ENCODE measurements at regions not wholly inside any gene's neighbourhood (a gene's known extent, or its start where the extent isn't known, plus 50 kb on each side); places are given as distances from the start of the nearest gene placed in this dataset.
"Not testable (repeated sequence)": the region's sequence is repeated elsewhere in the genome, so short reads cannot be mapped to it uniquely, and the experiment has no call there.

- no peak for DNase-seq (ENCODE audit: low read depth, low spot score)
- ChIA-PET POLR2A (interaction anchor here (0.7 to 1.1 kb wide), 2 partner anchors 12 to 16 kb away, joined by 3 read pairs; no protein-coding TSS in a partner anchor), CTCF (no interaction called here)
- TF ChIP-seq, protein P1, sequence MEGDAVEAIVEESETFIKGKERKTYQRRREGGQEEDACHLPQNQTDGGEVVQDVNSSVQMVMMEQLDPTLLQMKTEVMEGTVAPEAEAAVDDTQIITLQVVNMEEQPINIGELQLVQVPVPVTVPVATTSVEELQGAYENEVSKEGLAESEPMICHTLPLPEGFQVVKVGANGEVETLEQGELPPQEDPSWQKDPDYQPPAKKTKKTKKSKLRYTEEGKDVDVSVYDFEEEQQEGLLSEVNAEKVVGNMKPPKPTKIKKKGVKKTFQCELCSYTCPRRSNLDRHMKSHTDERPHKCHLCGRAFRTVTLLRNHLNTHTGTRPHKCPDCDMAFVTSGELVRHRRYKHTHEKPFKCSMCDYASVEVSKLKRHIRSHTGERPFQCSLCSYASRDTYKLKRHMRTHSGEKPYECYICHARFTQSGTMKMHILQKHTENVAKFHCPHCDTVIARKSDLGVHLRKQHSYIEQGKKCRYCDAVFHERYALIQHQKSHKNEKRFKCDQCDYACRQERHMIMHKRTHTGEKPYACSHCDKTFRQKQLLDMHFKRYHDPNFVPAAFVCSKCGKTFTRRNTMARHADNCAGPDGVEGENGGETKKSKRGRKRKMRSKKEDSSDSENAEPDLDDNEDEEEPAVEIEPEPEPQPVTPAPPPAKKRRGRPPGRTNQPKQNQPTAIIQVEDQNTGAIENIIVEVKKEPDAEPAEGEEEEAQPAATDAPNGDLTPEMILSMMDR (IDR thresholded peaks at IDR 0.05; ENCODE audit: insufficient read depth, low read length, missing control alignments), result no peak
- H3K4me3 ChIP-seq (ENCODE audit: low read depth, low read length), result no peak overlapping the region
Observed at GRCh38 chr17:64723781-64724180, 61.7 kb upstream of the SMURF2 start.

DNA sequence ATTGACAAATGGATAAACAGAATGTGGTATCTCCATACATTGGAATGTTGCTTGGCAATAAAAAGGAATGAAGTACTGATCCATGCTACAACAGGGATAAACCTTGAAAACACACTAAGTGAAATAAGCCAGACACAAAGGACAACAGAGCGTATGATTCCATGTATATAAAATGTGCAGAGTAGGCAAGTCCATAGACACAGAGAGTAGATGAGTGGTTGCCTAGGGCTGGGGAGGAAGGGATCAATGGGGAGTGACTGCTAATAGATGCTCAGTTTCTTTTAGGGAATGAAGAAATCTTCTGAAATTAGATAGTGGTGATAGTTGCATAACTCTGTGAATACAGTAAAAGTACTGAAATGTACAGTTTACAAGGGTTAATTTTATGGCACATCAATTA lies 59.4 kb upstream of the SMURF2 start:
- CTCF ChIA-PET; DNase-seq (ENCODE audit: low read depth, low spot score); POLR2A ChIA-PET; H3K4me3 ChIP-seq (ENCODE audit: low read depth, low read length): not testable (repeated sequence)

DNA sequence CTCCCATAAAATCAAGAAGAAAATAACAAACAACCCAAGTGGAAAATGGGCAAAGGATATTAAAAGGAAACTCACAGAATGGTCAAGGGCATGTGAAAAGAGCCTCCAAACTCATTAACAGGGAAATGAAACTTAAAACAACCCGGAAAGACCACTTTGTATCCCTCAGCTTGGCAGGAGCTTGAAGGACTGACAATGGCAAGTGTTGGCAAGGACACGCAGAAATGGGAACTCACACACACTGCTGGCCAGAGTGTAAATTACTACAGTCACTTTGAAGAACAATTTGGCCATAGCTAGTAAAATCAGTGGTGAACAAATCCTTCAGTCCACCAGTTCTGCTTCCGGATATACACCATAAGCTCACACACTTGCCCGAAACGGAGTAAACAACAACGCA lies 58.1 kb upstream of the SMURF2 start:
- POLR2A ChIA-PET; H3K4me3 ChIP-seq (ENCODE audit: low read depth, low read length); DNase-seq (ENCODE audit: low read depth, low spot score); CTCF ChIA-PET: not testable (repeated sequence)

DNA sequence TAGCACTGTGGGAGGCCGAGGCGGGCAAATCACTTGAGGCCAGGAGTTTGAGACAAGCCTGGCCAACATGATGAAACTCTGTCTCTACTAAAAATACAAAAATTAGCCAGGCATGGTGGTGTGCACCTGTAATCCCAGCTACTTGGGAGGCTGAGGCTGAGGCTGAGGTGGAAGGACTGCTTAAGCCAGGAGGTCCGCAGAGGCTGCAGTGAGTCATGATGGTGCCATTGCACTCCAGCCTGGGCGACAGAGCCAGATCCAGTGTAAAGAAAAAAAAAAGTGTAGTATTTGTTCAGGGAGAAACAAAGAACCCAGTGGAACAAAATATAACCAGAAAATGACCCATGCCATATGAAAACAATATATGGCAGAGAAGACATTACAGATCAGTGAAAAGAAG lies 57.4 kb upstream of the SMURF2 start:
- POLR2A ChIA-PET; H3K4me3 ChIP-seq (ENCODE audit: low read depth, low read length); DNase-seq (ENCODE audit: low read depth, low spot score); CTCF ChIA-PET: not testable (repeated sequence)

GRCh38 chr17:64718816-64719215 lies 56.7 kb upstream of the SMURF2 start:
- POLR2A ChIA-PET; CTCF ChIA-PET; H3K4me3 ChIP-seq (ENCODE audit: low read depth, low read length); DNase-seq (ENCODE audit: low read depth, low spot score): not testable (repeated sequence)

DNA sequence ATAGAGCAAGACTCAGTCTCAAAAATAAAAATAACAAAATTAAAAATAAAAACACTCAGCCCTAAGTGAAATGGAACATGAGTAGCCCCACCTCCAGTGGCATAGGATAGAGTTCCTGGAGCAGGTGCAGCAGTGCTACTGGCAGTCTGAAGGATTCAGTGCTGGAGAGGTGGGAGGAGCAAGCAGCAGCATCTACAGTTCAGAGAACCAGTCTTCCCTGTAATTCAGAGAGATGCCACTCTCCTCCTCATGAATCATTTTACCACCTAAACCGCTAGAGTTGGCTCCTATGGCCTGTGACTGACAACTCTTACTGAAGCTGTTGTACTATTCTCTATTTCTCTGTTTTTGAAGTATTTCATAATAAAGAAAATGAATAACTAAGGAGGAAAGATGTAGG lies 56.0 kb upstream of the SMURF2 start:
- H3K4me3 ChIP-seq (ENCODE audit: low read depth, low read length), result no peak overlapping the region
- CTCF ChIA-PET, result no interaction called here
- POLR2A ChIA-PET, result no interaction called here
- DNase-seq (ENCODE audit: low read depth, low spot score), result no peak
- TF ChIP-seq, protein P1 (IDR thresholded peaks at IDR 0.05; ENCODE audit: insufficient read depth, low read length, missing control alignments), result no peak

DNA sequence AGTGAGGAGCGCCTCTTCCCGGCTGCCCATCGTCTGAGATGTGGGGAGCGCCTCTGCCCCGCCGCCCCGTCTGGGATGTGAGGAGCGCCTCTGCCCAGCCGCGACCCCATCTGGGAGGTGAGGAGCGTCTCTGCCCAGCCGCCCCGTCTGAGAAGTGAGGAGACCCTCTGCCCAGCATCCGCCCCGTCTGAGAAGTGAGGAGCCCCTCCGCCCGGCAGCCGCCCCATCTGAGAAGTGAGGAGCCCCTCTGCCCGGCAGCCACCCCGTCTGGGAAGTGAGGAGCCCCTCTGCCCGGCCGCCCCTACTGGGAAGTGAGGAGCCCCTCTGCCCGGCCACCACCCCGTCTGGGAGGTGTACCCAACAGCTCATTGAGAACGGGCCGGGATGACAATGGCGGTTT lies 54.4 kb upstream of the SMURF2 start:
- CTCF ChIA-PET; H3K4me3 ChIP-seq (ENCODE audit: low read depth, low read length); POLR2A ChIA-PET; DNase-seq (ENCODE audit: low read depth, low spot score): not testable (repeated sequence)

DNA sequence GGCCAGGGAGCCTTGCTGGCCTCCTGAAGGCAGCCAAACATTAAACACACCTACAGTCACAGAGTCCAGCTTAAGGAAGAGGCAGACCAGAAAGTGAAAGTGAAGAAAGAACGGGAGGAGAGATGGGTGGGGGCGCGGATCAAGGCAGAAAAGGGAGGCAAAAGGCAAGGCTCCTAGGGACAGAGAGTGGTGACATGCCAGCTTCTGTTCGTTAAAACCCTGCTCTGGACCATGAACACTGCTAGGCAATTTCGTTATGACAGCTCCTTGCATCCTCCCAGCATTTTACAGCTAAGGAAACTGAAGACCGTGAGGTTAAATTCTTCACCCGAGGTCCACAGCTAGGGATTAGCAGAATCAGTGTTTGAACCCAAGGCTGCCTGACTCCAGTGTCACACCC lies 51.7 kb upstream of the SMURF2 start:
- POLR2A ChIA-PET, result interaction anchor here (0.9 kb wide), 1 partner anchor 87 kb away, joined by 3 read pairs; no protein-coding TSS in a partner anchor
- DNase-seq (ENCODE audit: low read depth, low spot score); CTCF ChIA-PET: not testable (repeated sequence)

GRCh38 chr17:64712557-64713351 lies 50.6 kb upstream of the SMURF2 start:
- POLR2A ChIA-PET, result interaction anchor here (0.9 kb wide), 1 partner anchor 86 kb away, joined by 3 read pairs; no protein-coding TSS in a partner anchor

More for the DNA sequence above, 51.7 kb upstream of the SMURF2 start:
- H3K4me3 ChIP-seq (ENCODE audit: low read depth, low read length), result not testable (repeated sequence)

More at GRCh38 chr17:64712557-64713351, 50.6 kb upstream of the SMURF2 start:
- H3K4me3 ChIP-seq (ENCODE audit: low read depth, low read length); DNase-seq (ENCODE audit: low read depth, low spot score); CTCF ChIA-PET: not testable (repeated sequence)
- TF ChIP-seq, protein P1 (IDR thresholded peaks at IDR 0.05; ENCODE audit: insufficient read depth, low read length, missing control alignments), result peak; percentile 6
